Fibroblast of mammary gland (primary cell): ENCODE measurements at regions not wholly inside any gene's neighbourhood (a gene's known extent, or its start where the extent isn't known, plus 50 kb on each side); places are given as distances from the start of the nearest gene placed in this dataset.
A peak's percentile ranks its signal among the peaks of the same experiment; 100 is the strongest.

Experiments
- DNase-seq: peaks from one replicate; pipeline ENCODE4 v3.0.0-alpha.2; 2010; ENCODE audit warnings: low read depth
- H3K4me3 ChIP-seq: 2 replicates; pipeline ENCODE4 v1.5.1; 2011; ENCODE audit warnings: low read depth, mild to moderate bottlenecking, low read length, moderate library complexity; ENCODE audit not compliant: control insufficient read depth
- TF ChIP-seq, protein P1 (sequence below): conservative IDR thresholded peaks from 2 replicates; pipeline ENCODE4 v1.5.1; 2011; ENCODE audit warnings: low read depth, low read length, inconsistent platforms; ENCODE audit not compliant: control insufficient read depth, insufficient read depth

DNA sequence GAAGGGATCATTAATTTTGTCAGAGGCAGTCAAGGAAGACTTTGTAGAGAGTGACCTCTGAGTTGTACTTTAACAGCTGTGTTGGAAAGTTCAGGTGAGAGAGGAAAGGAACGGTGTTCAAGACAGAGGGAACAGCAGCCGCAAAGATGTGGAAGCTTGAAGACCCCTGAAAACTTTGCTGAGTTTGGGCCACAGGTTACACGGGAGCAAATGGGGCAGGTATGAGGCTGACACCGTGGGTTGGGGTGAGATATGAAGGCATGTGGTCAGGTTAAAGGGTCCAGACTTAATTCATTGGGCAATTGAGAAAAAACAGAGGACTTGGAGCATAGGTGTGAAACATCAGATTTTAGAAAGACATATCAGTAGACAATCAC lies 72.0 kb upstream of the SERP2 start:
- no peak for DNase-seq
- TF ChIP-seq, protein P1, sequence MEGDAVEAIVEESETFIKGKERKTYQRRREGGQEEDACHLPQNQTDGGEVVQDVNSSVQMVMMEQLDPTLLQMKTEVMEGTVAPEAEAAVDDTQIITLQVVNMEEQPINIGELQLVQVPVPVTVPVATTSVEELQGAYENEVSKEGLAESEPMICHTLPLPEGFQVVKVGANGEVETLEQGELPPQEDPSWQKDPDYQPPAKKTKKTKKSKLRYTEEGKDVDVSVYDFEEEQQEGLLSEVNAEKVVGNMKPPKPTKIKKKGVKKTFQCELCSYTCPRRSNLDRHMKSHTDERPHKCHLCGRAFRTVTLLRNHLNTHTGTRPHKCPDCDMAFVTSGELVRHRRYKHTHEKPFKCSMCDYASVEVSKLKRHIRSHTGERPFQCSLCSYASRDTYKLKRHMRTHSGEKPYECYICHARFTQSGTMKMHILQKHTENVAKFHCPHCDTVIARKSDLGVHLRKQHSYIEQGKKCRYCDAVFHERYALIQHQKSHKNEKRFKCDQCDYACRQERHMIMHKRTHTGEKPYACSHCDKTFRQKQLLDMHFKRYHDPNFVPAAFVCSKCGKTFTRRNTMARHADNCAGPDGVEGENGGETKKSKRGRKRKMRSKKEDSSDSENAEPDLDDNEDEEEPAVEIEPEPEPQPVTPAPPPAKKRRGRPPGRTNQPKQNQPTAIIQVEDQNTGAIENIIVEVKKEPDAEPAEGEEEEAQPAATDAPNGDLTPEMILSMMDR: no peak
- H3K4me3 ChIP-seq: no peak overlapping the region

GRCh38 chr13:44302233-44302632 lies 71.4 kb upstream of the SERP2 start:
- no peak overlapping the region for H3K4me3 ChIP-seq
- TF ChIP-seq, protein P1: no peak
- DNase-seq: peak; percentile 96

- DNase-seq: peak; percentile 82
- H3K4me3 ChIP-seq: no peak overlapping the region
- TF ChIP-seq, protein P1: no peak
Observed at GRCh38 chr13:44302940-44303575, 70.6 kb upstream of the SERP2 start.

- peak; percentile 33 for DNase-seq
- TF ChIP-seq, protein P1: no peak
- no peak overlapping the region for H3K4me3 ChIP-seq
Observed at GRCh38 chr13:44303681-44304432, 69.8 kb upstream of the SERP2 start.

- no peak for DNase-seq
- TF ChIP-seq, protein P1: no peak
- no peak overlapping the region for H3K4me3 ChIP-seq
Observed at GRCh38 chr13:44304433-44304725, 69.2 kb upstream of the SERP2 start.

- TF ChIP-seq, protein P1: no peak
- no peak for DNase-seq
- no peak overlapping the region for H3K4me3 ChIP-seq
Observed at GRCh38 chr13:44305286-44305685, 68.3 kb upstream of the SERP2 start.
